Transverse colon (tissue), 4 donors: ENCODE measurements at regions not wholly inside any gene's neighbourhood (a gene's known extent, or its start where the extent isn't known, plus 50 kb on each side); places are given as distances from the start of the nearest gene placed in this dataset.

Experiments
- DNase-seq: peaks from one replicate; pipeline ENCODE4 v3.0.0-alpha.2; 2019
- H3K27ac ChIP-seq, 4 donors: fragments of 200-600 bp; sonication (generic); 2 replicates each; pipeline ENCODE4 v1.5.1; 2016 to 2018; ENCODE audit warnings: inconsistent platforms in 4 of 4
- H3K27me3 ChIP-seq: fragments of 200-600 bp; sonication (generic); 2 replicates; pipeline ENCODE4 v1.5.1; 2017; ENCODE audit warnings: inconsistent platforms
- H3K36me3 ChIP-seq, 4 donors: fragments of 200-600 bp; sonication (generic); 2 replicates each; pipeline ENCODE4 v1.5.1; 2017 to 2019; ENCODE audit warnings: inconsistent platforms in 4 of 4
- H3K4me1 ChIP-seq, 4 donors: fragments of 200-600 bp; sonication (generic); 2 replicates each; pipeline ENCODE4 v1.5.1; 2017 to 2020; ENCODE audit warnings: inconsistent platforms in 4 of 4
- H3K4me3 ChIP-seq, 4 donors: fragments of 200-600 bp; sonication (generic); 1 replicate in 1 of 4; 2 replicates in 3 of 4; pipeline versions ENCODE4 v1.5.1 to v1.6.1; 2017 to 2019; ENCODE audit warnings: inconsistent platforms in 4 of 4
- H3K9me3 ChIP-seq, 2 donors: fragments of 200-600 bp; sonication (generic); 2 replicates each; pipeline ENCODE4 v1.5.1; 2017 to 2019; ENCODE audit warnings: inconsistent platforms in 2 of 2
- CTCF ChIP-seq, 5 experiments: fragments of 200-600 bp in 3 of 5; fragments of 450-650 bp in 2 of 5; sonication (generic) in 3 of 5; IDR thresholded peaks; 1 replicate in 2 of 5; 2 replicates in 3 of 5; pipeline ENCODE4 v1.5.1; 2016 to 2017; ENCODE audit warnings: antibody characterized with exemption in 5 of 5, inconsistent platforms in 3 of 5, mild to moderate bottlenecking in 2 of 5, moderate library complexity in 1 of 5
- EP300 ChIP-seq: sonication (generic); formaldehyde crosslinking; IDR thresholded peaks from one replicate; pipeline ENCODE4 v1.6.1; 2017; ENCODE audit warnings: antibody characterized with exemption, low read depth
- POLR2A ChIP-seq: fragments of 450-650 bp; IDR thresholded peaks from one replicate; pipeline ENCODE4 v1.6.1; 2016; ENCODE audit warnings: antibody characterized with exemption, mild to moderate bottlenecking, moderate library complexity
- POLR2AphosphoS5 ChIP-seq, 3 donors: sonication (generic); formaldehyde crosslinking; IDR thresholded peaks; one replicate each; pipeline ENCODE4 v1.6.1; 2016; ENCODE audit warnings: antibody characterized with exemption in 3 of 3
- WGBS, 2 donors: methylation state at CpG; one replicate each; pipeline ENCODE4 v1.1.5; 2018; ENCODE audit warnings: low coverage in 1 of 2; 5-methylcytosine and 5-hydroxymethylcytosine counted together
- in situ Hi-C, 4 donors: fragments of 200-750 bp; cut with MboI; loops; one replicate each; pipeline versions ENCODE4 v1.15.0 to v1.15.1; 2017; ENCODE audit warnings: low sequenced_read_pairs in 3 of 4, low pct_ligation_motif_present in 1 of 4, low pct_unique_long_range_greater_than_20kb in 1 of 4
- intact Hi-C: fragments of 100-400 bp; cut with DNase I; formaldehyde crosslinking; loops from one replicate; pipeline ENCODE4 v1.15.1; 2023; ENCODE audit warnings: low total_unique reads

- no peak for TF ChIP-seq POLR2A
- no peak for TF ChIP-seq EP300
- no peak for TF ChIP-seq POLR2AphosphoS5 (IDR thresholded peaks at IDR 0.05)
- TF ChIP-seq CTCF (IDR thresholded peaks at IDR 0.05): no peak
- no peak overlapping the region for H3K27ac ChIP-seq
- no peaks in the 10 kb centered on the region for H3K36me3 ChIP-seq
- intact Hi-C loops (no loop called here), in situ Hi-C loops (no loop called here)
- no peaks in the 10 kb centered on the region for H3K9me3 ChIP-seq
- no peaks in the 10 kb centered on the region for H3K27me3 ChIP-seq
- no peaks in the 10 kb centered on the region for H3K4me1 ChIP-seq
- no peak overlapping the region for H3K4me3 ChIP-seq
- 83 to 88% methylated on average over 1 of the region's 1 CpG for WGBS, 2 donors
- DNase-seq: no peak
Measured at GRCh38 chr1:219538886-219539285, 74.0 kb downstream of the ZC3H11B start.

- H3K9me3 ChIP-seq: no peaks in the 10 kb centered on the region
- H3K36me3 ChIP-seq: no peaks in the 10 kb centered on the region
- no peaks in the 10 kb centered on the region for H3K4me1 ChIP-seq
- H3K27ac ChIP-seq: no peak overlapping the region
- no peaks in the 10 kb centered on the region for H3K27me3 ChIP-seq
- intact Hi-C loops: no loop called here
- no peak for TF ChIP-seq POLR2AphosphoS5 (IDR thresholded peaks at IDR 0.05)
- no peak for TF ChIP-seq CTCF (IDR thresholded peaks at IDR 0.05)
- in situ Hi-C loops: no loop called here
- H3K4me3 ChIP-seq: no peak overlapping the region
- no peak for DNase-seq
- 47 to 83% methylated on average over 2 of the region's 2 CpGs for WGBS, 2 donors
Measured at GRCh38 chr1:219537223-219537631, 75.7 kb downstream of the ZC3H11B start.

- Histone ChIP-seq H3K4me1 (no peaks in the 10 kb centered on the region), H3K36me3 (no peaks in the 10 kb centered on the region), H3K27me3 (no peaks in the 10 kb centered on the region), H3K27ac (no peak overlapping the region), H3K9me3 (no peaks in the 10 kb centered on the region), H3K4me3 (no peak overlapping the region)
- DNase-seq: no peak
- intact Hi-C loops (no loop called here), in situ Hi-C loops (no loop called here)
- TF ChIP-seq POLR2AphosphoS5 (IDR thresholded peaks at IDR 0.05): no peak
- no peak for TF ChIP-seq CTCF (IDR thresholded peaks at IDR 0.05)
- TF ChIP-seq POLR2A: no peak
- no peak for TF ChIP-seq EP300
- WGBS, 2 donors: 69 to 73% methylated on average over 1 to 4 of the region's 4 CpGs
Measured at GRCh38 chr1:219536038-219536437, 76.9 kb downstream of the ZC3H11B start.

GRCh38 chr1:219534991-219535390 is 77.9 kb downstream of the ZC3H11B start:
- DNase-seq: no peak
- WGBS, 2 donors: 44% methylated on average over 1 of the region's 1 CpG; no CpG with 5 or more reads in 1 of the 2 donors
- H3K4me3 ChIP-seq: no peak overlapping the region
- no peaks in the 10 kb centered on the region for H3K36me3 ChIP-seq
- no peaks in the 10 kb centered on the region for H3K27me3 ChIP-seq
- intact Hi-C loops: no loop called here
- no peaks in the 10 kb centered on the region for H3K4me1 ChIP-seq
- in situ Hi-C loops: no loop called here
- H3K27ac ChIP-seq: no peak overlapping the region
- TF ChIP-seq POLR2A (no peak), POLR2AphosphoS5 (IDR thresholded peaks at IDR 0.05) (no peak), CTCF (IDR thresholded peaks at IDR 0.05) (no peak), EP300 (no peak)
- H3K9me3 ChIP-seq: no peaks in the 10 kb centered on the region
